Mesothelial cell of epicardium (in vitro differentiated cells): ENCODE measurements at regions not wholly inside any gene's neighbourhood (a gene's known extent, or its start where the extent isn't known, plus 50 kb on each side); places are given as distances from the start of the nearest gene placed in this dataset.
A peak's percentile ranks its signal among the peaks of the same experiment; 100 is the strongest.

Experiments used
- DNase-seq, 2 experiments: peaks; one replicate each; pipeline ENCODE4 v3.0.0; 2021; ENCODE audit warnings: low spot score in 2 of 2; ENCODE audit not compliant: unreplicated experiment in 2 of 2
- H3K27ac Mint-ChIP-seq: 2 replicates; pipeline ENCODE4 v1.8.0; 2021; ENCODE audit warnings: mixed read lengths
- H3K27me3 Mint-ChIP-seq: 2 replicates; pipeline ENCODE4 v1.8.0; 2021; ENCODE audit warnings: low read depth, mixed read lengths
- H3K36me3 Mint-ChIP-seq: 2 replicates; pipeline ENCODE4 v1.8.0; 2021; ENCODE audit warnings: mixed read lengths
- H3K4me1 Mint-ChIP-seq: 2 replicates; pipeline ENCODE4 v1.8.0; 2021; ENCODE audit warnings: mixed read lengths
- H3K4me3 Mint-ChIP-seq: 2 replicates; pipeline ENCODE4 v1.8.0; 2021; ENCODE audit warnings: mild to moderate bottlenecking, moderate library complexity, mixed read lengths
- H3K9me3 Mint-ChIP-seq: 2 replicates; pipeline ENCODE4 v1.8.0; 2021; ENCODE audit warnings: mixed read lengths
- TF ChIP-seq, protein P1 (sequence below): fragments of 200-600 bp; sonication (generic); IDR thresholded peaks from one replicate; pipeline ENCODE4 v1.5.0; 2021; ENCODE audit warnings: antibody characterized with exemption; ENCODE audit not compliant: unreplicated experiment

DNA sequence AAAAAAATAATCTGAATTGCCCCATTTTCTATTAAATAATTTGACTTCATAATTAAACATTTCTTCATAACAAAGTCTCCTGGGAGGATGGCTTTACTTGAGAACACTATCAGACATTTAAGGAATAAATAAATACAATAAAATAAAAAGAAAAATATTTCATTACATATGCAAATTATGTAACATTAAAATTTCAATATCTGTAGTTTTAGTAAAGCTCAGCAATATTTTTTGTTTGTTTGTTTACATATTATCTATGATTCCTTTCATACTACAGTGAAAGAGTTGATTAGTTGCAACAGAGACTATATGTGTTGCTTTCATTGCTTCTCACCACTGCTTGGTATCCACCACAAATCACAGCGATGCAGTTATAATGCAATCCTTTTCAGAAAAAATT lies 474.9 kb upstream of the GJE1 start:
- Mint-ChIP-seq H3K27me3 (no peaks in the 10 kb centered on the region), H3K4me1 (no peaks in the 10 kb centered on the region), H3K27ac (no peak overlapping the region), H3K4me3 (no peak overlapping the region), H3K36me3 (peaks cover 1% of the 10 kb centered on the region), H3K9me3 (peaks cover 6% of the 10 kb centered on the region)
- TF ChIP-seq, protein P1, sequence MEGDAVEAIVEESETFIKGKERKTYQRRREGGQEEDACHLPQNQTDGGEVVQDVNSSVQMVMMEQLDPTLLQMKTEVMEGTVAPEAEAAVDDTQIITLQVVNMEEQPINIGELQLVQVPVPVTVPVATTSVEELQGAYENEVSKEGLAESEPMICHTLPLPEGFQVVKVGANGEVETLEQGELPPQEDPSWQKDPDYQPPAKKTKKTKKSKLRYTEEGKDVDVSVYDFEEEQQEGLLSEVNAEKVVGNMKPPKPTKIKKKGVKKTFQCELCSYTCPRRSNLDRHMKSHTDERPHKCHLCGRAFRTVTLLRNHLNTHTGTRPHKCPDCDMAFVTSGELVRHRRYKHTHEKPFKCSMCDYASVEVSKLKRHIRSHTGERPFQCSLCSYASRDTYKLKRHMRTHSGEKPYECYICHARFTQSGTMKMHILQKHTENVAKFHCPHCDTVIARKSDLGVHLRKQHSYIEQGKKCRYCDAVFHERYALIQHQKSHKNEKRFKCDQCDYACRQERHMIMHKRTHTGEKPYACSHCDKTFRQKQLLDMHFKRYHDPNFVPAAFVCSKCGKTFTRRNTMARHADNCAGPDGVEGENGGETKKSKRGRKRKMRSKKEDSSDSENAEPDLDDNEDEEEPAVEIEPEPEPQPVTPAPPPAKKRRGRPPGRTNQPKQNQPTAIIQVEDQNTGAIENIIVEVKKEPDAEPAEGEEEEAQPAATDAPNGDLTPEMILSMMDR, result no peak
- no peak for DNase-seq

DNA sequence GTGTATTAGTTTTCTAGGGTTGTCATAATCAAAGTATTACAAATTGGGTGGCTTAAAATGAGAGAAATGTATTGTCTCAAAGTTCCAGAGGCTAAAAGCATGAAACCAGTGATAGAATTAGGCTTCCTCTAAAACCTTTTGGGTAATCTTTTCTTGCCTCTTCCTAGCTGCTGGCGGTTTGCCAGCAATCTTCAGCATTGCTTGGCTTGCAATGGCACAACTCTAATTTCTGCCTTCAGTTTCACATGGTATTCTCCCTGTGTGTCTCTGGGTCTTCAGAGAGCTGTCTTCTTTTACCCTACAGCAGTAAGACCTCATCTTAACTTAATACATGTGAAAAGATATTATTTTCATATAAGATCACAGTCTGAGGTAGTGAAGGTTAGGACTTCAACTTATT lies 479.1 kb upstream of the GJE1 start:
- no peak overlapping the region for H3K27ac Mint-ChIP-seq
- no peak overlapping the region for H3K4me3 Mint-ChIP-seq
- no peaks in the 10 kb centered on the region for H3K27me3 Mint-ChIP-seq
- TF ChIP-seq, protein P1, result no peak
- peaks cover 6% of the 10 kb centered on the region for H3K9me3 Mint-ChIP-seq
- H3K4me1 Mint-ChIP-seq, result no peaks in the 10 kb centered on the region
- peaks cover 1% of the 10 kb centered on the region for H3K36me3 Mint-ChIP-seq
- no peak for DNase-seq

DNA sequence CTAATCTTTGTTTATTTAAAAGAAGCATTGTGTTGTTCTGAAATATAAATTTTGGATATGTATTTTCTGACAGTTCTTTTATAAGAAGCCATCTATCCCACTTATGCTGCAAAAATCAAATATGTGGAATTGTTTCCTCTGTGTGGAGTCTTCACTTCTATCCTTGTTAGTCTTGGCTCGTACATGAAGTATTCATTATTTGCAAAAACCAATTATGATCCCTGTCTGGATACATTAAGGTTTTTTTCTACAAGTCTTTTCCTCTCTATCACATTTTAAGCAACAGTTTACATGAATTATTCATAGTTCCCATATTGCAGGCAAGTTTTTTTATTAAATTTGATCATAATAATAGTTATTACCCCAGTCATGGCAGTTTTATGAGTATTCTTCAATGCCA lies 490.8 kb upstream of the GJE1 start:
- Mint-ChIP-seq H3K27ac (no peak overlapping the region), H3K4me3 (no peak overlapping the region), H3K4me1 (peaks cover 2% of the 10 kb centered on the region), H3K36me3 (no peaks in the 10 kb centered on the region), H3K9me3 (no peaks in the 10 kb centered on the region), H3K27me3 (no peaks in the 10 kb centered on the region)
- TF ChIP-seq, protein P1, result no peak
- DNase-seq, result no peak

DNA sequence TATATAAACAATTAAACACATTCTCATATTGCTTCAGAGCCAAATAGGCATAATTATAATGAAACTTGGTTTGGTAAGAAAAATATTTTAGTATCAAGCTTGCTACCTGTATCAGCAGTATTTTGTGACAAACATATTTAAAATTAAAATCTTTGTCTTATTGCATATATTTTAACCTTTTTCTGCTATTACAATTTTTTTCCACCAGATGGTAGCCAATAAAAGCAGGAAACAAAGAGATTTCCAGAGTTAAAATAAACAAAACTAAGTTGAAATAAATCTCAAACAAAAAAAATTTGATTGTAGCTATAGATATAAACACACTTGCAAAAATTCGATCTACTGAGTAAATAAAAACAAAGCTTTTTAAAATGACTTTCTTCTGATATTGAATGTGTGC lies 491.3 kb upstream of the GJE1 start:
- no peak for DNase-seq
- Mint-ChIP-seq H3K27me3 (no peaks in the 10 kb centered on the region), H3K4me1 (peaks cover 2% of the 10 kb centered on the region), H3K4me3 (no peak overlapping the region), H3K36me3 (no peaks in the 10 kb centered on the region), H3K9me3 (no peaks in the 10 kb centered on the region), H3K27ac (no peak overlapping the region)
- TF ChIP-seq, protein P1, result peak; percentile 33

DNA sequence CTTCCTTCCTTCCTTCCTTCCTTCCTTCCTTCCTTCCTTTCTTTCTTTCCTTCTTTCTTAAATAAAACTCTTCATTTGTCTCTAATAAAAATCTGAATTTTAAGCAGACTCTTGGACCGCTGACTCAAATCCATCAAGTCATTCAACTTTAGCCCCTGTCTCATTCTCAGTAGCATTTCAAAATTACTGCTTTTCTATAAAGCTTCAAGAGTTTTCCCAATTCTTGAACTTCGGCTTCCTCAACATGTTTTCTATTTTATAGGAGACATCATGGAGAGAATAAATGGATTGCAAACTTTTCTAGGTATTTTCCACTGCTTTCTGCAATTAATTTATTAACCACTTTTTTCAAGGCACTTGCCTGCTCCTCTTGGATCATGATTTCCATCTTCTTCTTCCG lies 497.1 kb upstream of the GJE1 start:
- TF ChIP-seq, protein P1, result no peak
- Mint-ChIP-seq H3K4me3 (no peak overlapping the region), H3K9me3 (no peaks in the 10 kb centered on the region), H3K4me1 (no peaks in the 10 kb centered on the region), H3K27ac (no peak overlapping the region), H3K36me3 (no peaks in the 10 kb centered on the region), H3K27me3 (no peaks in the 10 kb centered on the region)
- DNase-seq, result no peak

DNA sequence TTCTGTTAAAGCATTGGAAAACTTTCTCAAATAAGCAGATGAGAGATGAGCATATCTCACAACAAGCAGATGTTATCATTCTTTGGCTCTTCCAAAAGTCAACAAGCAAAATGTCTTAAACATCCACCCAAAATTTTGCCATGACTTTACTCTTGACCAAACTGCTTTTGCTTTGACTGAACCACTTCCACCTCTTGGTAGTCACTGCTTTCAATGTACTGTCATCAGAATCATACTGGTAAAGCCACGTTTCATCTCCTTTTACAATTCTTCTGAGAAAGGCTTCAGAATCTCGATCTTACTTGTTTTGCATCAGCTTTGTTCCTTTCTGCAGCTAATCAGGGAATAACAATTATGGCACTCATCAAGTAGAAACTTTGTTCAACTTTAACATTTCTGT lies 498.5 kb upstream of the GJE1 start:
- H3K36me3 Mint-ChIP-seq, result no peaks in the 10 kb centered on the region
- H3K27me3 Mint-ChIP-seq, result no peaks in the 10 kb centered on the region
- H3K9me3 Mint-ChIP-seq, result peaks cover 1% of the 10 kb centered on the region
- H3K4me3 Mint-ChIP-seq, result no peak overlapping the region
- H3K27ac Mint-ChIP-seq, result no peak overlapping the region
- no peak for DNase-seq
- TF ChIP-seq, protein P1, result no peak
- no peaks in the 10 kb centered on the region for H3K4me1 Mint-ChIP-seq
